CD4-positive, alpha-beta memory T cell (primary cell): ENCODE measurements at regions not wholly inside any gene's neighbourhood (a gene's known extent, or its start where the extent isn't known, plus 50 kb on each side); places are given as distances from the start of the nearest gene placed in this dataset.

ENCODE experiments used
- CTCF ChIA-PET: fragments of 350-600 bp; sonication (Branson Sonifier 250); formaldehyde crosslinking; loops from one replicate; lab custom pipeline; 2021; ENCODE audit warnings: inconsistent platforms; ENCODE audit not compliant: partially characterized antibody; lab: Charles Lee
- POLR2A ChIA-PET: fragments of 350-600 bp; sonication (Branson Sonifier 250); formaldehyde crosslinking; loops from one replicate; lab custom pipeline; 2021; ENCODE audit not compliant: partially characterized antibody; lab: Charles Lee
- DNase-seq, 5 donors: peaks; one replicate each; pipeline versions ENCODE4 v3.0.0 to v3.0.0-alpha.2; 2020 to 2022; ENCODE audit warnings: mixed read lengths in 1 of 5
- H3K27ac ChIP-seq: one replicate; pipeline ENCODE4 v1.7.0; 2013; ENCODE audit warnings: low read depth, low read length
- H3K27me3 ChIP-seq: 2 replicates; pipeline ENCODE4 v1.7.0; 2013; ENCODE audit warnings: mild to moderate bottlenecking, low read length, moderate library complexity; ENCODE audit not compliant: insufficient read depth
- H3K36me3 ChIP-seq: 2 replicates; pipeline ENCODE4 v1.7.0; 2013; ENCODE audit warnings: mild to moderate bottlenecking, low read length, moderate library complexity; ENCODE audit not compliant: insufficient read depth
- H3K4me1 ChIP-seq: 2 replicates; pipeline ENCODE4 v1.7.0; 2013; ENCODE audit warnings: mild to moderate bottlenecking, low read length, moderate library complexity; ENCODE audit not compliant: insufficient read depth
- H3K4me3 ChIP-seq, 2 donors: one replicate each; pipeline ENCODE4 v1.7.0; 2013; ENCODE audit warnings: low read length in 2 of 2, mild to moderate bottlenecking in 1 of 2
- H3K9me3 ChIP-seq, 2 donors: one replicate each; pipeline ENCODE4 v1.7.0; 2013; ENCODE audit warnings: low read length in 2 of 2, control low read depth in 1 of 2; ENCODE audit not compliant: control insufficient read depth in 1 of 2
- H3K27ac Mint-ChIP-seq, 7 donors: one replicate each; pipeline ENCODE4 v1.8.0; 2020 to 2021; ENCODE audit warnings: mixed read lengths in 7 of 7, mild to moderate bottlenecking in 6 of 7, inconsistent platforms in 3 of 7, moderate library complexity in 3 of 7
- H3K27me3 Mint-ChIP-seq, 2 donors: one replicate each; pipeline ENCODE4 v1.8.0; 2020 to 2021; ENCODE audit warnings: mixed read lengths in 2 of 2
- H3K36me3 Mint-ChIP-seq, 2 donors: one replicate each; pipeline ENCODE4 v1.8.0; 2020 to 2021; ENCODE audit warnings: mixed read lengths in 2 of 2, inconsistent platforms in 1 of 2, mild to moderate bottlenecking in 1 of 2
- H3K4me1 Mint-ChIP-seq, 4 donors: one replicate each; pipeline ENCODE4 v1.8.0; 2020 to 2021; ENCODE audit warnings: mixed read lengths in 4 of 4, mild to moderate bottlenecking in 1 of 4
- H3K4me3 Mint-ChIP-seq, 8 donors: one replicate each; pipeline ENCODE4 v1.8.0; 2020 to 2021; ENCODE audit warnings: mixed read lengths in 8 of 8, mild to moderate bottlenecking in 7 of 8, moderate library complexity in 6 of 8, inconsistent platforms in 3 of 8
- H3K9me3 Mint-ChIP-seq, 8 donors: one replicate each; pipeline ENCODE4 v1.8.0; 2020 to 2021; ENCODE audit warnings: mixed read lengths in 8 of 8, mild to moderate bottlenecking in 5 of 8, inconsistent platforms in 3 of 8, moderate library complexity in 1 of 8
- intact Hi-C: fragments of 100-400 bp; cut with micrococcal nuclease; formaldehyde crosslinking; loops from one replicate; pipeline ENCODE4 v1.15.1; 2023

- Mint-ChIP-seq H3K9me3 (peaks cover 7 to 30% (median 14%) of the 10 kb centered on the region in 8 donors), H3K36me3 (no peaks in the 10 kb centered on the region), H3K27me3 (no peaks in the 10 kb centered on the region), H3K4me3 (no peak overlapping the region), H3K4me1 (no peaks in the 10 kb centered on the region), H3K27ac (no peak overlapping the region)
- POLR2A ChIA-PET = no interaction called here
- no peak overlapping the region for H3K27ac ChIP-seq
- no peaks in the 10 kb centered on the region for H3K4me1 ChIP-seq
- CTCF ChIA-PET = no interaction called here
- no peaks in the 10 kb centered on the region for H3K9me3 ChIP-seq
- intact Hi-C loops = no loop called here
- no peak overlapping the region for H3K4me3 ChIP-seq
- no peaks in the 10 kb centered on the region for H3K27me3 ChIP-seq
- H3K36me3 ChIP-seq = no peaks in the 10 kb centered on the region
- no peak for DNase-seq
Observed at GRCh38 chr14:26896447-26896846, 298.6 kb upstream of the NOVA1 start.

GRCh38 chr14:26897196-26897595, 299.4 kb upstream of the NOVA1 start:
- H3K4me3 ChIP-seq = no peak overlapping the region
- Mint-ChIP-seq H3K27me3 (no peaks in the 10 kb centered on the region), H3K27ac (no peak overlapping the region), H3K36me3 (no peaks in the 10 kb centered on the region), H3K9me3 (peaks cover 7 to 29% (median 13%) of the 10 kb centered on the region in 8 donors), H3K4me1 (no peaks in the 10 kb centered on the region), H3K4me3 (no peak overlapping the region)
- H3K4me1 ChIP-seq = no peaks in the 10 kb centered on the region
- POLR2A ChIA-PET = no interaction called here
- H3K27me3 ChIP-seq = no peaks in the 10 kb centered on the region
- CTCF ChIA-PET = no interaction called here
- no peak overlapping the region for H3K27ac ChIP-seq
- intact Hi-C loops = no loop called here
- no peak for DNase-seq
- no peaks in the 10 kb centered on the region for H3K9me3 ChIP-seq
- H3K36me3 ChIP-seq = no peaks in the 10 kb centered on the region

GRCh38 chr14:26905229-26905628, 307.4 kb upstream of the NOVA1 start:
- no peak overlapping the region for H3K27ac ChIP-seq
- peaks cover 3 to 21% (median 12%) of the 10 kb centered on the region in 8 donors for H3K9me3 Mint-ChIP-seq
- H3K4me3 Mint-ChIP-seq = no peak overlapping the region
- H3K27me3 Mint-ChIP-seq = no peaks in the 10 kb centered on the region
- no peaks in the 10 kb centered on the region for H3K9me3 ChIP-seq
- no peak for DNase-seq
- H3K27me3 ChIP-seq = no peaks in the 10 kb centered on the region
- H3K36me3 Mint-ChIP-seq = no peaks in the 10 kb centered on the region
- no peak overlapping the region for H3K4me3 ChIP-seq
- H3K27ac Mint-ChIP-seq = no peak overlapping the region
- intact Hi-C loops = no loop called here
- no peaks in the 10 kb centered on the region for H3K36me3 ChIP-seq
- ChIA-PET POLR2A (no interaction called here), CTCF (no interaction called here)
- no peaks in the 10 kb centered on the region for H3K4me1 Mint-ChIP-seq
- H3K4me1 ChIP-seq = no peaks in the 10 kb centered on the region

- H3K4me1 Mint-ChIP-seq = no peaks in the 10 kb centered on the region
- H3K4me3 Mint-ChIP-seq = no peak overlapping the region
- Histone ChIP-seq H3K4me3 (no peak overlapping the region), H3K27me3 (no peaks in the 10 kb centered on the region), H3K27ac (no peak overlapping the region), H3K4me1 (no peaks in the 10 kb centered on the region), H3K36me3 (no peaks in the 10 kb centered on the region), H3K9me3 (no peaks in the 10 kb centered on the region)
- DNase-seq = no peak
- POLR2A ChIA-PET = no interaction called here
- no peak overlapping the region for H3K27ac Mint-ChIP-seq
- no peaks in the 10 kb centered on the region for H3K36me3 Mint-ChIP-seq
- CTCF ChIA-PET = no interaction called here
- H3K9me3 Mint-ChIP-seq = peaks cover 2 to 22% (median 13%) of the 10 kb centered on the region in 8 donors
- intact Hi-C loops = no loop called here
- H3K27me3 Mint-ChIP-seq = no peaks in the 10 kb centered on the region
Observed at GRCh38 chr14:26913786-26914185, 316.0 kb upstream of the NOVA1 start.

GRCh38 chr14:26917086-26917485, 319.3 kb upstream of the NOVA1 start:
- Mint-ChIP-seq H3K27ac (no peak overlapping the region), H3K36me3 (no peaks in the 10 kb centered on the region), H3K4me3 (no peak overlapping the region), H3K27me3 (no peaks in the 10 kb centered on the region), H3K4me1 (no peaks in the 10 kb centered on the region), H3K9me3 (peaks cover 2 to 31% (median 25%) of the 10 kb centered on the region in 8 donors)
- H3K9me3 ChIP-seq = no peaks in the 10 kb centered on the region
- no peaks in the 10 kb centered on the region for H3K4me1 ChIP-seq
- H3K36me3 ChIP-seq = no peaks in the 10 kb centered on the region
- H3K27me3 ChIP-seq = no peaks in the 10 kb centered on the region
- H3K27ac ChIP-seq = no peak overlapping the region
- DNase-seq = no peak
- ChIA-PET CTCF (no interaction called here), POLR2A (no interaction called here)
- intact Hi-C loops = no loop called here
- H3K4me3 ChIP-seq = no peak overlapping the region

- peaks cover 1 to 34% (median 16%) of the 10 kb centered on the region in 8 donors for H3K9me3 Mint-ChIP-seq
- H3K4me1 ChIP-seq = no peaks in the 10 kb centered on the region
- ChIA-PET CTCF (no interaction called here), POLR2A (no interaction called here)
- H3K27me3 ChIP-seq = no peaks in the 10 kb centered on the region
- H3K36me3 ChIP-seq = no peaks in the 10 kb centered on the region
- H3K4me3 Mint-ChIP-seq = no peak overlapping the region
- no peaks in the 10 kb centered on the region for H3K4me1 Mint-ChIP-seq
- no peaks in the 10 kb centered on the region for H3K36me3 Mint-ChIP-seq
- no peak overlapping the region for H3K27ac Mint-ChIP-seq
- intact Hi-C loops = no loop called here
- H3K27ac ChIP-seq = no peak overlapping the region
- no peak overlapping the region for H3K4me3 ChIP-seq
- DNase-seq = no peak
- no peaks in the 10 kb centered on the region for H3K9me3 ChIP-seq
- no peaks in the 10 kb centered on the region for H3K27me3 Mint-ChIP-seq
Observed at GRCh38 chr14:26925876-26926584, 328.2 kb upstream of the NOVA1 start.

- Mint-ChIP-seq H3K4me3 (no peak overlapping the region), H3K27me3 (no peaks in the 10 kb centered on the region), H3K9me3 (peaks cover 1 to 33% (median 16%) of the 10 kb centered on the region in 8 donors), H3K36me3 (no peaks in the 10 kb centered on the region), H3K27ac (no peak overlapping the region), H3K4me1 (no peaks in the 10 kb centered on the region)
- H3K4me3 ChIP-seq = no peak overlapping the region
- H3K36me3 ChIP-seq = no peaks in the 10 kb centered on the region
- H3K27ac ChIP-seq = no peak overlapping the region
- H3K4me1 ChIP-seq = no peaks in the 10 kb centered on the region
- intact Hi-C loops = no loop called here
- ChIA-PET POLR2A (no interaction called here), CTCF (no interaction called here)
- no peaks in the 10 kb centered on the region for H3K27me3 ChIP-seq
- no peaks in the 10 kb centered on the region for H3K9me3 ChIP-seq
- no peak for DNase-seq
Observed at GRCh38 chr14:26926585-26926984, 328.8 kb upstream of the NOVA1 start.
